ENCODE measurements at regions not wholly inside any gene's neighbourhood (a gene's known extent, or its start where the extent isn't known, plus 50 kb on each side); places are given as distances from the start of the nearest gene placed in this dataset.

- no peak overlapping the region for H3K9ac ChIP-seq (ENCODE audit: low read length)
- H3K4me2 ChIP-seq (ENCODE audit: low read length): no peak overlapping the region
- no peaks in the 10 kb centered on the region for H3F3A ChIP-seq (ENCODE audit: insufficient read depth, low read length, poor library complexity, severe bottlenecking)
- TF ChIP-seq CTCF (IDR thresholded peaks at IDR 0.05; ENCODE audit: poor library complexity, severe bottlenecking) (no peak), EZH2 (IDR thresholded peaks at IDR 0.05; ENCODE audit: borderline replicate concordance, insufficient read depth, low read length, poor library complexity, severe bottlenecking) (no peak), TAF1 (IDR thresholded peaks at IDR 0.05; ENCODE audit: low read depth) (no peak), EP300 (conservative IDR thresholded peaks at IDR 0.05; ENCODE audit: poor library complexity, severe bottlenecking) (no peak), RAD21 (conservative IDR thresholded peaks at IDR 0.05) (no peak), MXI1 (conservative IDR thresholded peaks at IDR 0.05; ENCODE audit: poor library complexity, severe bottlenecking) (no peak), POLR2AphosphoS5 (IDR thresholded peaks at IDR 0.05) (no peak), SMC3 (conservative IDR thresholded peaks at IDR 0.05; ENCODE audit: poor library complexity) (no peak), REST (IDR thresholded peaks at IDR 0.05; ENCODE audit: borderline replicate concordance) (no peak)
- no peaks in the 10 kb centered on the region for H3K27me3 ChIP-seq (ENCODE audit: insufficient read depth, low read depth, low read length)
- H3K79me2 ChIP-seq (replicated peaks; ENCODE audit: insufficient read depth, low read length): no peaks in the 10 kb centered on the region
- no peak overlapping the region for H3K4me3 ChIP-seq (ENCODE audit: low read length)
- H3K9me3 ChIP-seq (ENCODE audit: low read length): no peaks in the 10 kb centered on the region
- H3K36me3 ChIP-seq (ENCODE audit: insufficient read depth, low read length): no peaks in the 10 kb centered on the region
- H3K27ac ChIP-seq (ENCODE audit: low read length): no peak overlapping the region
- H2AFZ ChIP-seq (ENCODE audit: low read depth, low read length): no peak overlapping the region
- H3K9me2 ChIP-seq (ENCODE audit: insufficient read depth, low read length): no peaks in the 10 kb centered on the region
- H4K20me1 ChIP-seq (ENCODE audit: insufficient read depth): no peaks in the 10 kb centered on the region
Measured at GRCh38 chr14:25116607-25117006, 66.7 kb upstream of the STXBP6 start.

- Histone ChIP-seq H3K36me3 (ENCODE audit: insufficient read depth, low read length) (no peaks in the 10 kb centered on the region), H3K27ac (ENCODE audit: low read length) (no peak overlapping the region), H3K9ac (ENCODE audit: low read length) (no peak overlapping the region), H3K9me2 (ENCODE audit: insufficient read depth, low read length) (no peaks in the 10 kb centered on the region), H3K9me3 (ENCODE audit: low read length) (no peaks in the 10 kb centered on the region), H3K4me2 (ENCODE audit: low read length) (no peak overlapping the region), H3F3A (ENCODE audit: insufficient read depth, low read length, poor library complexity, severe bottlenecking) (no peaks in the 10 kb centered on the region), H3K27me3 (ENCODE audit: insufficient read depth, low read depth, low read length) (no peaks in the 10 kb centered on the region), H4K20me1 (ENCODE audit: insufficient read depth) (no peaks in the 10 kb centered on the region), H3K79me2 (replicated peaks; ENCODE audit: insufficient read depth, low read length) (no peaks in the 10 kb centered on the region), H3K4me3 (ENCODE audit: low read length) (no peak overlapping the region), H2AFZ (ENCODE audit: low read depth, low read length) (no peak overlapping the region)
- TF ChIP-seq CTCF (IDR thresholded peaks at IDR 0.05; ENCODE audit: poor library complexity, severe bottlenecking): no peak
- no peak for TF ChIP-seq MXI1 (conservative IDR thresholded peaks at IDR 0.05; ENCODE audit: poor library complexity, severe bottlenecking)
- no peak for TF ChIP-seq TAF1 (IDR thresholded peaks at IDR 0.05; ENCODE audit: low read depth)
- no peak for TF ChIP-seq SMC3 (conservative IDR thresholded peaks at IDR 0.05; ENCODE audit: poor library complexity)
- TF ChIP-seq REST (IDR thresholded peaks at IDR 0.05; ENCODE audit: borderline replicate concordance): no peak
- no peak for TF ChIP-seq EZH2 (IDR thresholded peaks at IDR 0.05; ENCODE audit: borderline replicate concordance, insufficient read depth, low read length, poor library complexity, severe bottlenecking)
- no peak for TF ChIP-seq POLR2AphosphoS5 (IDR thresholded peaks at IDR 0.05)
- no peak for TF ChIP-seq EP300 (conservative IDR thresholded peaks at IDR 0.05; ENCODE audit: poor library complexity, severe bottlenecking)
- no peak for TF ChIP-seq RAD21 (conservative IDR thresholded peaks at IDR 0.05)
Measured at GRCh38 chr14:25113394-25113793, 63.4 kb upstream of the STXBP6 start.
